GM23338 (cell line): ENCODE measurements at regions not wholly inside any gene's neighbourhood (a gene's known extent, or its start where the extent isn't known, plus 50 kb on each side); places are given as distances from the start of the nearest gene placed in this dataset.

Experiments used
- ATAC-seq: fragments of 200-7000 bp; cut with Tn5 transposase; 3 replicates; pipeline ENCODE4 v1.9.1; 2020
- DNase-seq: peaks from one replicate; pipeline ENCODE4 v3.0.0-alpha.2; 2015; ENCODE audit warnings: low spot score
- H2AFZ ChIP-seq: fragments of 200-600 bp; sonication (generic); 2 replicates; pipeline ENCODE4 v1.8.0; 2016; ENCODE audit warnings: antibody characterized with exemption, mild to moderate bottlenecking, moderate library complexity
- H3F3A ChIP-seq: fragments of 200-600 bp; sonication (generic); replicated peaks from 2 replicates; pipeline ENCODE4 v1.8.0; 2017; ENCODE audit warnings: antibody characterized with exemption, mixed run types, low read depth
- H3K27ac ChIP-seq: fragments of 200-600 bp; sonication (generic); 2 replicates; pipeline ENCODE4 v1.6.1; 2016; ENCODE audit warnings: low read depth
- H3K27me3 ChIP-seq: fragments of 200-600 bp; sonication (generic); 2 replicates; pipeline ENCODE4 v1.8.0; 2016; ENCODE audit warnings: mild to moderate bottlenecking, mixed run types, moderate library complexity; ENCODE audit not compliant: insufficient read depth
- H3K36me3 ChIP-seq: fragments of 200-600 bp; sonication (generic); 2 replicates; pipeline ENCODE4 v1.8.0; 2016; ENCODE audit warnings: mild to moderate bottlenecking; ENCODE audit not compliant: insufficient read depth
- H3K4me1 ChIP-seq: fragments of 200-600 bp; sonication (generic); 2 replicates; pipeline ENCODE4 v1.8.0; 2016; ENCODE audit warnings: mild to moderate bottlenecking, moderate library complexity; ENCODE audit not compliant: insufficient read depth
- H3K4me2 ChIP-seq: fragments of 200-600 bp; sonication (generic); 2 replicates; pipeline ENCODE4 v1.7.1; 2017; ENCODE audit warnings: mixed run types
- H3K4me3 ChIP-seq: fragments of 200-600 bp; sonication (generic); 2 replicates; pipeline ENCODE4 v1.6.1; 2016; ENCODE audit warnings: mixed run types
- H3K79me2 ChIP-seq: fragments of 200-600 bp; sonication (generic); replicated peaks from 2 replicates; pipeline ENCODE4 v1.8.0; 2017; ENCODE audit warnings: mild to moderate bottlenecking; ENCODE audit not compliant: insufficient read depth
- H3K9me2 ChIP-seq: fragments of 200-600 bp; sonication (generic); 2 replicates; pipeline ENCODE4 v1.8.0; 2017; ENCODE audit not compliant: insufficient read depth
- H4K20me1 ChIP-seq: fragments of 200-600 bp; sonication (generic); replicated peaks from 2 replicates; pipeline ENCODE4 v1.8.0; 2017; ENCODE audit warnings: mild to moderate bottlenecking; ENCODE audit not compliant: insufficient read depth
- H3K27ac Mint-ChIP-seq: 2 replicates; pipeline ENCODE4 v1.8.0; 2020; ENCODE audit warnings: inconsistent platforms, mild to moderate bottlenecking, moderate library complexity, mixed read lengths
- H3K27me3 Mint-ChIP-seq: 3 replicates; pipeline ENCODE4 v1.8.0; 2022; ENCODE audit warnings: low read depth, mild to moderate bottlenecking, moderate library complexity, mixed read lengths, inconsistent platforms; ENCODE audit not compliant: insufficient read depth, poor library complexity
- H3K36me3 Mint-ChIP-seq: 3 replicates; pipeline ENCODE4 v1.8.0; 2021; ENCODE audit warnings: low read depth, mild to moderate bottlenecking, inconsistent platforms, moderate library complexity, mixed read lengths
- H3K4me1 Mint-ChIP-seq: 3 replicates; pipeline ENCODE4 v1.8.0; 2020; ENCODE audit warnings: mild to moderate bottlenecking, inconsistent platforms, mixed read lengths
- H3K4me3 Mint-ChIP-seq: 3 replicates; pipeline ENCODE4 v1.8.0; 2021; ENCODE audit warnings: moderate library complexity, mild to moderate bottlenecking, inconsistent platforms, mixed read lengths
- H3K9me3 Mint-ChIP-seq: 3 replicates; pipeline ENCODE4 v1.8.0; 2020; ENCODE audit warnings: moderate library complexity, mild to moderate bottlenecking, inconsistent platforms, mixed read lengths
- CREB1 ChIP-seq: fragments of 250-450 bp; sonication (Bioruptor Pico); IDR thresholded peaks from 2 replicates; pipeline ENCODE4 v1.5.0; 2020; ENCODE audit warnings: low read depth, mild to moderate bottlenecking, moderate library complexity
- CTCF ChIP-seq, 2 experiments: fragments of 200-600 bp in 1 of 2; sonication (generic) in 1 of 2; conservative IDR thresholded peaks; 2 replicates each; pipeline versions ENCODE4 v1.5.1 to v1.6.1; 2016 to 2017; ENCODE audit warnings: antibody characterized with exemption in 2 of 2, low read depth in 2 of 2, mild to moderate bottlenecking in 2 of 2, moderate library complexity in 1 of 2
- ETS1 ChIP-seq: IDR thresholded peaks from 2 replicates; pipeline ENCODE4 v1.6.1; 2016; ENCODE audit warnings: antibody characterized with exemption
- EZH2 ChIP-seq: fragments of 200-600 bp; sonication (generic); IDR thresholded peaks from one replicate; pipeline ENCODE4 v1.8.0; 2017; ENCODE audit warnings: antibody characterized with exemption, mild to moderate bottlenecking, low read depth; ENCODE audit not compliant: unreplicated experiment
- EZH2phosphoT487 ChIP-seq: fragments of 200-600 bp; sonication (generic); IDR thresholded peaks from one replicate; pipeline ENCODE4 v1.8.1; 2018; ENCODE audit warnings: antibody characterized with exemption; ENCODE audit not compliant: unreplicated experiment
- POLR2AphosphoS5 ChIP-seq: IDR thresholded peaks from 2 replicates; pipeline ENCODE4 v1.6.1; 2016; ENCODE audit warnings: antibody characterized with exemption, low read depth
- REST ChIP-seq: IDR thresholded peaks from one replicate; pipeline ENCODE4 v1.6.1; 2018; ENCODE audit warnings: antibody characterized with exemption; ENCODE audit not compliant: unreplicated experiment
- STAT1 ChIP-seq: IDR thresholded peaks from one replicate; pipeline ENCODE4 v1.6.1; 2016; ENCODE audit warnings: antibody characterized with exemption; ENCODE audit not compliant: unreplicated experiment
- ZNF114 ChIP-seq: fragments of 250-450 bp; sonication (Bioruptor Pico); IDR thresholded peaks from 2 replicates; pipeline ENCODE4 v1.5.0; 2020; ENCODE audit warnings: mild to moderate bottlenecking, moderate library complexity
- ZNF462 ChIP-seq: fragments of 250-450 bp; sonication (Bioruptor Pico); IDR thresholded peaks from 2 replicates; pipeline ENCODE4 v1.5.0; 2020; ENCODE audit warnings: mild to moderate bottlenecking, moderate library complexity

- TF ChIP-seq ZNF462 = no peak
- no peak for TF ChIP-seq REST
These were observed 194.5 kb upstream of the SOX5 start (continued) for GRCh38 chr12:24143928-24144327.

- Mint-ChIP-seq H3K27me3 (no peaks in the 10 kb centered on the region), H3K27ac (no peak overlapping the region), H3K4me1 (peaks cover 13% of the 10 kb centered on the region; the same call in 2 of the 3 replicates), H3K9me3 (peaks cover 9% of the 10 kb centered on the region), H3K36me3 (peaks cover 6% of the 10 kb centered on the region; the same call in 1 of the 3 replicates), H3K4me3 (no peak overlapping the region)
- Histone ChIP-seq H3K27ac (no peak overlapping the region), H3K9me2 (no peaks in the 10 kb centered on the region), H2AFZ (no peak overlapping the region), H3K79me2 (no peaks in the 10 kb centered on the region), H3K27me3 (no peaks in the 10 kb centered on the region), H3K4me1 (peaks cover 4% of the 10 kb centered on the region; the same call in 1 of the 2 replicates), H3K4me3 (no peak overlapping the region), H3K4me2 (no peak overlapping the region), H3K36me3 (no peaks in the 10 kb centered on the region), H3F3A (no peaks in the 10 kb centered on the region), H4K20me1 (no peaks in the 10 kb centered on the region)
- ATAC-seq (no peak), DNase-seq (no peak)
- TF ChIP-seq ZNF114 (CRISPR knock-in tag) = no peak
- no peak for TF ChIP-seq EZH2phosphoT487
- no peak for TF ChIP-seq CTCF (conservative IDR thresholded peaks at IDR 0.05; ENCODE audit: low read depth in 2 of 2)
- no peak for TF ChIP-seq ETS1
- TF ChIP-seq CREB1 (CRISPR knock-in tag) = no peak
- TF ChIP-seq EZH2 = no peak
- no peak for TF ChIP-seq POLR2AphosphoS5
- TF ChIP-seq STAT1 = no peak
These were observed 189.6 kb upstream of the SOX5 start for GRCh38 chr12:24139035-24139434.
